Astrocyte of the cerebellum (primary cell): ENCODE measurements at regions not wholly inside any gene's neighbourhood (a gene's known extent, or its start where the extent isn't known, plus 50 kb on each side); places are given as distances from the start of the nearest gene placed in this dataset.

Experiments used
- DNase-seq: peaks from one replicate; pipeline ENCODE4 v3.0.0-alpha.2; 2011; ENCODE audit warnings: low read depth
- H3K4me3 ChIP-seq: 2 replicates; pipeline ENCODE4 v1.5.1; 2011; ENCODE audit warnings: mild to moderate bottlenecking, low read depth, low read length, moderate library complexity
- in situ Hi-C: cut with HindIII; loops from 2 replicates; pipeline ENCODE4 v1.10.0; 2017; ENCODE audit warnings: low sequenced_read_pairs
- TF ChIP-seq, protein P1 (sequence below): IDR thresholded peaks from 2 replicates; pipeline ENCODE4 v1.5.1; 2012; ENCODE audit warnings: low read length, low read depth, moderate library complexity, mild to moderate bottlenecking; ENCODE audit errors: missing control alignments

DNA sequence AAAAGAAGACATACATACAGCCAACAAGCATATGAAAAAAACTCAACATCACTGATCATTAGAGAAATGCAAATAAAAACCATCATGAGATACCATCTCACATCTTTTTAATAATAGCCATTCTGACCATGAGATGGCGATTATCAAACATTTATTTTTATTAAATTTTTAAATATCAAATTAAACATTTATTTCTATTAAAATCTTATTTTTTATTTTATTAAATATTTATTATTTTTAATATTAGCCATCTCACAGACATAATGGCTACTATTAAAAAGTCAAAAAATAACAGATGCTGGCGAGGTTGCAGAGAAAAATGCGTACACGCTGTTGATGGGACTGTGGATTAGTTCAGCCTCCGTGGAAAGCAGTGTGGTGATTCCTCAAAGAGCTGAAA lies 264.8 kb upstream of the TENM4 start:
- in situ Hi-C loops: no loop called here
- no peak overlapping the region for H3K4me3 ChIP-seq
- no peak for DNase-seq

DNA sequence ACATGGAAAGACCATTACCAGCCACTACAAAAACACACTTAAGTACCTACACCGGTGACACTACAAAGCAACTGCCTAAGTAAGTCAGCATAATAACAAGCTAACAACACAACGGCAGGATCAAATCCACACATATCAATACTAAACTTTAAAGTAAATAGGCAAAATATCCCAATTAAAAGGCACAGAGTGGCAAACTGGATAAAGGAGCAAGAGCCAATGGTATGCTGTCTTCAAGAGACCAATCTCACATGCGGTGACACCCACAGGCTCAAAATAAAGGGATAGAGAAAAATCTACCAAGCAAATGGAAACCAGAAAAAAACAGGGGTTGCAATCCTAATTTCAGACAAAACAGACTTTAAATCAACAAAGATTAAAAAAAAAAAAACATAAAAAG lies 261.5 kb upstream of the TENM4 start:
- TF ChIP-seq, protein P1, sequence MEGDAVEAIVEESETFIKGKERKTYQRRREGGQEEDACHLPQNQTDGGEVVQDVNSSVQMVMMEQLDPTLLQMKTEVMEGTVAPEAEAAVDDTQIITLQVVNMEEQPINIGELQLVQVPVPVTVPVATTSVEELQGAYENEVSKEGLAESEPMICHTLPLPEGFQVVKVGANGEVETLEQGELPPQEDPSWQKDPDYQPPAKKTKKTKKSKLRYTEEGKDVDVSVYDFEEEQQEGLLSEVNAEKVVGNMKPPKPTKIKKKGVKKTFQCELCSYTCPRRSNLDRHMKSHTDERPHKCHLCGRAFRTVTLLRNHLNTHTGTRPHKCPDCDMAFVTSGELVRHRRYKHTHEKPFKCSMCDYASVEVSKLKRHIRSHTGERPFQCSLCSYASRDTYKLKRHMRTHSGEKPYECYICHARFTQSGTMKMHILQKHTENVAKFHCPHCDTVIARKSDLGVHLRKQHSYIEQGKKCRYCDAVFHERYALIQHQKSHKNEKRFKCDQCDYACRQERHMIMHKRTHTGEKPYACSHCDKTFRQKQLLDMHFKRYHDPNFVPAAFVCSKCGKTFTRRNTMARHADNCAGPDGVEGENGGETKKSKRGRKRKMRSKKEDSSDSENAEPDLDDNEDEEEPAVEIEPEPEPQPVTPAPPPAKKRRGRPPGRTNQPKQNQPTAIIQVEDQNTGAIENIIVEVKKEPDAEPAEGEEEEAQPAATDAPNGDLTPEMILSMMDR: no peak
- in situ Hi-C loops: no loop called here
- H3K4me3 ChIP-seq: no peak overlapping the region
- no peak for DNase-seq

More for the DNA sequence above, 264.8 kb upstream of the TENM4 start:
- TF ChIP-seq, protein P1: no peak

DNA sequence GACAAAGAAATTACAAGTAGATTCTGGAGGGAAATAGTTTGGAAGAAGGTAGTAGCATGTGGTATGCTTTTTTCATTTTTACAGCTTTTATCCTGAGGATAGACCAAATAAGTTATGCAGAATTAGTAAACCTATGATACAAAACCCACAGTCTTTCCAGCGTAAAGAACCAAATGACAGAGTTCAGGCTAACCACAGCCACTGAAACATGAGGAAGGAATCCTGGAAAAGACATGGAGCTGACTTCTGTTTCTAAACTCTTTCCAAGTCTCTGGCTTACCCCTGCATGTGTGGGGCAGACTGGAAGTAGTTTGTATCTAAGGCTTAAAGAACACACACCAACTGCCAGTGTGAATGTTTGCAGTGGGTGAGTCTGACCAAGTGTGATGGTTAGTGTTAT lies 258.4 kb upstream of the TENM4 start:
- in situ Hi-C loops: no loop called here

DNA sequence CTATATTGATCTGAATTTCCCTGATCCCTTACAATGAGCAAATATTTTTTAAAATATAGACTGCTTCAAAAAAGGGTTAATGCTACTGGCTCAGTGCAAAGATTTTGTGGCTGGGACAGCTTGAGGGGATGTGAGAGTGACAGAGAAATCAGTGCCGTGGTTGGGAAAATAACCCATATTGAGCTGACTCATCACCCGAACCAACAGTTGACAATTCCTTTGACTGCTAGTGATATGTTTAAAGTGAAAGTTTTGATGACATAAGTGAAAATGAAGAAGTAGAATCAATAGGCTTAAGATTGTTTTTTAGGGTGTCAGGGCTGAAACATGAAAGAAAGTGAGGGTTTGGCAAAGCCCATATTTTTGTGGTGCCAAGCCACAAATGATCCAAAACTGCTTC lies 257.1 kb upstream of the TENM4 start:
- in situ Hi-C loops: no loop called here
- TF ChIP-seq, protein P1: no peak
- no peak for DNase-seq
- H3K4me3 ChIP-seq: no peak overlapping the region

More for the DNA sequence above, 258.4 kb upstream of the TENM4 start:
- H3K4me3 ChIP-seq: no peak overlapping the region
- TF ChIP-seq, protein P1: no peak
- DNase-seq: peak; percentile 19

DNA sequence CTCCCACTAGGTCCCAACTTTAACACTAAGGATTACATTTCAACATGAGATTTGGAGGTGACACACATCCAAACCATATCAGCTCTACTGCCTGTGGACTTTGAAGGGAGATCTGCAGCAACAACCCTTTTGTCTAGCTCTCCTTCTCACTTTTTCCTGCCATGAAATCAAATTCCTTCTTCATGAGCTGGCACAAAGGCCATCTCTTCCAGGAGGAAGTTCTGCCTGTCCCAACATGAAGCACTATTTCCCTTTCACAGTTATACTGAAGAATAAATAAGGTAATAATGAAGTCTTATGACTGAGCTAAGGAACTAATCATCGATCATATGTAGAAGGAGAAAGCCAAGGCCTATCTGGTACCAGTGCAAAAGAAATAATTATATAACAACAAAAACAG lies 253.5 kb upstream of the TENM4 start:
- no peak for DNase-seq
- in situ Hi-C loops: no loop called here
- TF ChIP-seq, protein P1: no peak
- H3K4me3 ChIP-seq: no peak overlapping the region

DNA sequence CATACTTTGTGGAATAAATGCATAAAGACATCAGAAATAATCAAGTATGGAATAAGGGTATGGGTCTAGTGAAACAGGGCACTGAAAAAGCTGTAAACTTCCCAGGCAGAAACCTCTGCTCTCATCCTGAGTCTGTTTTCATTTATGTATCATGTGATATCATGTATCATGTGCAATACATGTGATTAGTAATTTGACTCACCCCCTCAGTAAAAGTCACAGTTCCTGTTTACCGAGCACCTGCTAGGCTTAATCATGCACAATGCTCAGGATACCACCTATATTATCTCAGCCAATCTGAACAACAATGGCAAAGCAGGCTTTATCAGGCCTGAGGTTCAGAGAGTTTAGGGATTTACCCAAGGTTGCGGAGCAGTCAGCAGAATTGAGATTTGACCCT lies 250.6 kb upstream of the TENM4 start:
- in situ Hi-C loops: no loop called here
- no peak overlapping the region for H3K4me3 ChIP-seq
- DNase-seq: no peak
- TF ChIP-seq, protein P1: no peak
